Neural progenitor cell (in vitro differentiated cells): ENCODE measurements at regions not wholly inside any gene's neighbourhood (a gene's known extent, or its start where the extent isn't known, plus 50 kb on each side); places are given as distances from the start of the nearest gene placed in this dataset.

Source experiments
- DNase-seq: peaks from one replicate; pipeline ENCODE4 v3.0.0-alpha.2; 2016; ENCODE audit warnings: low spot score
- H2AFZ ChIP-seq: fragments of 200-600 bp; sonication (generic); replicated peaks from 2 replicates; pipeline ENCODE4 v1.6.1; 2016; ENCODE audit warnings: antibody characterized with exemption
- H3F3A ChIP-seq: fragments of 200-600 bp; sonication (generic); 2 replicates; pipeline ENCODE4 v1.6.1; 2016; ENCODE audit warnings: antibody characterized with exemption, low read depth
- H3K27ac ChIP-seq: fragments of 200-600 bp; sonication (generic); 2 replicates; pipeline ENCODE4 v1.5.1; 2016; ENCODE audit warnings: mild to moderate bottlenecking
- H3K27me3 ChIP-seq: fragments of 200-600 bp; sonication (generic); 2 replicates; pipeline ENCODE4 v1.6.1; 2016; ENCODE audit warnings: mild to moderate bottlenecking, moderate library complexity
- H3K36me3 ChIP-seq: fragments of 200-600 bp; sonication (generic); 2 replicates; pipeline ENCODE4 v1.5.1; 2016
- H3K4me1 ChIP-seq: fragments of 200-600 bp; sonication (generic); 2 replicates; pipeline ENCODE4 v1.6.1; 2016; ENCODE audit warnings: mixed run types
- H3K4me2 ChIP-seq: fragments of 200-600 bp; sonication (generic); 2 replicates; pipeline ENCODE4 v1.6.1; 2016
- H3K4me3 ChIP-seq: fragments of 200-600 bp; sonication (generic); 2 replicates; pipeline ENCODE4 v1.5.1; 2016
- H3K79me2 ChIP-seq: fragments of 200-600 bp; sonication (generic); 2 replicates; pipeline ENCODE4 v1.6.1; 2016; ENCODE audit warnings: low read depth
- H3K9ac ChIP-seq: fragments of 200-600 bp; sonication (generic); 2 replicates; pipeline ENCODE4 v1.6.1; 2016
- H3K9me3 ChIP-seq: fragments of 200-600 bp; sonication (generic); 2 replicates; pipeline ENCODE4 v1.5.1; 2016; ENCODE audit warnings: low read depth
- H4K20me1 ChIP-seq: fragments of 200-600 bp; sonication (generic); 2 replicates; pipeline ENCODE4 v1.6.1; 2016; ENCODE audit warnings: low read depth
- H3K27ac Mint-ChIP-seq: 3 replicates; pipeline ENCODE4 v1.8.0; 2021; ENCODE audit warnings: mixed read lengths
- H3K27me3 Mint-ChIP-seq: 2 replicates; pipeline ENCODE4 v1.8.0; 2022; ENCODE audit warnings: low read depth, mild to moderate bottlenecking, inconsistent platforms, moderate library complexity, mixed read lengths; ENCODE audit not compliant: insufficient read depth
- H3K36me3 Mint-ChIP-seq: 3 replicates; pipeline ENCODE4 v1.8.0; 2021; ENCODE audit warnings: mixed read lengths
- H3K4me1 Mint-ChIP-seq: 3 replicates; pipeline ENCODE4 v1.8.0; 2021; ENCODE audit warnings: mixed read lengths
- H3K4me3 Mint-ChIP-seq: 3 replicates; pipeline ENCODE4 v1.8.0; 2021; ENCODE audit warnings: mild to moderate bottlenecking, moderate library complexity, mixed read lengths
- H3K9me3 Mint-ChIP-seq: 3 replicates; pipeline ENCODE4 v1.8.0; 2020; ENCODE audit warnings: mixed read lengths
- EZH2 ChIP-seq: fragments of 200-600 bp; sonication (generic); IDR thresholded peaks from 2 replicates; pipeline ENCODE4 v1.6.1; 2017; ENCODE audit warnings: antibody characterized with exemption, mild to moderate bottlenecking, moderate library complexity
- EZH2phosphoT487 ChIP-seq: fragments of 200-600 bp; sonication (generic); IDR thresholded peaks from 2 replicates; pipeline ENCODE4 v1.6.1; 2017; ENCODE audit warnings: antibody characterized with exemption
- TF ChIP-seq, protein P1 (sequence below): fragments of 200-600 bp; sonication (generic); IDR thresholded peaks from 2 replicates; pipeline ENCODE4 v1.5.1; 2017; ENCODE audit warnings: antibody characterized with exemption, mild to moderate bottlenecking

DNA sequence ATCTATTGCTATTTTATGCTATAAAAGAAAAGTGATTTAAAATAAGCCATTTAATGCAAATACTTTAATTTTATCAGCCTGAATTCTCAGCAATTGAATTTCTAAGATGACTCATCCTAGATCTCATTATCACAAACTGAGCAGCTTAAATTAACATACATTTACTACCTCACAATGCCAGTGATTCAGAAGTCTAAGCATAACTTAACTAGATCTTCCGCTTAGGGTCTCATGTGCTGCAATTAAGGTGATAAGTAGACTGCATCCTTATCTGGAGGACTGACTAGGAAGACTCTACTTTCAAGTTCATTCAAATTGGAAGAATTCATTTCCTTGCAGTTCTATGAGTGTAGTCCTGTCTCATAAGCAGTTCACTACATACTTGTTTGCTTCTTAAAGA is 286.6 kb downstream of the COL11A1 start:
- Histone ChIP-seq H3K4me2 (no peak overlapping the region), H3K36me3 (no peaks in the 10 kb centered on the region), H3K9ac (no peak overlapping the region), H3K27me3 (no peaks in the 10 kb centered on the region), H3F3A (no peaks in the 10 kb centered on the region), H3K4me1 (no peaks in the 10 kb centered on the region), H3K4me3 (no peak overlapping the region), H3K79me2 (no peaks in the 10 kb centered on the region), H2AFZ (no peak overlapping the region), H3K27ac (no peak overlapping the region), H3K9me3 (no peaks in the 10 kb centered on the region), H4K20me1 (no peaks in the 10 kb centered on the region)
- no peaks in the 10 kb centered on the region for H3K9me3 Mint-ChIP-seq
- DNase-seq: no peak
- H3K36me3 Mint-ChIP-seq: no peaks in the 10 kb centered on the region
- TF ChIP-seq, protein P1, sequence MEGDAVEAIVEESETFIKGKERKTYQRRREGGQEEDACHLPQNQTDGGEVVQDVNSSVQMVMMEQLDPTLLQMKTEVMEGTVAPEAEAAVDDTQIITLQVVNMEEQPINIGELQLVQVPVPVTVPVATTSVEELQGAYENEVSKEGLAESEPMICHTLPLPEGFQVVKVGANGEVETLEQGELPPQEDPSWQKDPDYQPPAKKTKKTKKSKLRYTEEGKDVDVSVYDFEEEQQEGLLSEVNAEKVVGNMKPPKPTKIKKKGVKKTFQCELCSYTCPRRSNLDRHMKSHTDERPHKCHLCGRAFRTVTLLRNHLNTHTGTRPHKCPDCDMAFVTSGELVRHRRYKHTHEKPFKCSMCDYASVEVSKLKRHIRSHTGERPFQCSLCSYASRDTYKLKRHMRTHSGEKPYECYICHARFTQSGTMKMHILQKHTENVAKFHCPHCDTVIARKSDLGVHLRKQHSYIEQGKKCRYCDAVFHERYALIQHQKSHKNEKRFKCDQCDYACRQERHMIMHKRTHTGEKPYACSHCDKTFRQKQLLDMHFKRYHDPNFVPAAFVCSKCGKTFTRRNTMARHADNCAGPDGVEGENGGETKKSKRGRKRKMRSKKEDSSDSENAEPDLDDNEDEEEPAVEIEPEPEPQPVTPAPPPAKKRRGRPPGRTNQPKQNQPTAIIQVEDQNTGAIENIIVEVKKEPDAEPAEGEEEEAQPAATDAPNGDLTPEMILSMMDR: no peak
- no peak for TF ChIP-seq EZH2
- no peak for TF ChIP-seq EZH2phosphoT487
- H3K27me3 Mint-ChIP-seq: no peaks in the 10 kb centered on the region
- H3K27ac Mint-ChIP-seq: no peak overlapping the region
- H3K4me3 Mint-ChIP-seq: no peak overlapping the region
- H3K4me1 Mint-ChIP-seq: no peaks in the 10 kb centered on the region

DNA sequence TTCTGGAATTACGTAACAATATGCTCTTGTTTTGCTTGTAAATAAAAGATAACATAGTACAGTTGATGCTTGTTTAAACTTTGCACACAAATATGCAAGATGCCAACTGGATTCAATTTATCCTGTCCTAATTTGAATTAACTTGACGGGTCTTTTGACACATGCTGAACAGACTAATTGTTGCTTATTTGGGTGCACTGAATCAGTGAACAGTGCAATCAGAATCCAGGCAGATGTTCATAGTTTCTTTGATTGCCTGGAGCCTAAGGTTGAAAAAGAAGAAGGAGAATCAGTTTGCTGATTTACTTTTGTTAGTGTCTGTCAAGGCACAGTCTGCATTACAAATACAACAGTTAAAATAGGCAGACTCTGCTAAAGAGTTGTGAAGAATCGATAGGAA is 307.9 kb downstream of the COL11A1 start:
- Mint-ChIP-seq H3K27me3 (no peaks in the 10 kb centered on the region), H3K4me3 (no peak overlapping the region), H3K27ac (no peak overlapping the region), H3K36me3 (no peaks in the 10 kb centered on the region), H3K4me1 (no peaks in the 10 kb centered on the region), H3K9me3 (peaks cover 1% of the 10 kb centered on the region)
- no peaks in the 10 kb centered on the region for H3K4me1 ChIP-seq
- no peaks in the 10 kb centered on the region for H3K27me3 ChIP-seq
- no peak for TF ChIP-seq EZH2phosphoT487
- no peak for TF ChIP-seq EZH2
- TF ChIP-seq, protein P1: no peak
- no peak overlapping the region for H3K27ac ChIP-seq
- H4K20me1 ChIP-seq: no peaks in the 10 kb centered on the region
- DNase-seq: no peak
- no peaks in the 10 kb centered on the region for H3K79me2 ChIP-seq
- no peaks in the 10 kb centered on the region for H3K36me3 ChIP-seq
- H3K9me3 ChIP-seq: no peaks in the 10 kb centered on the region
- no peaks in the 10 kb centered on the region for H3F3A ChIP-seq
- no peak overlapping the region for H3K4me2 ChIP-seq
- H2AFZ ChIP-seq: no peak overlapping the region
- no peak overlapping the region for H3K4me3 ChIP-seq
- no peak overlapping the region for H3K9ac ChIP-seq

GRCh38 chr1:102799496-102799895 is 308.8 kb downstream of the COL11A1 start:
- no peaks in the 10 kb centered on the region for H3K79me2 ChIP-seq
- no peak for TF ChIP-seq EZH2
- no peak for TF ChIP-seq EZH2phosphoT487
- TF ChIP-seq, protein P1: no peak

More at GRCh38 chr1:102799496-102799895, 308.8 kb downstream of the COL11A1 start:
- Mint-ChIP-seq H3K36me3 (no peaks in the 10 kb centered on the region), H3K4me3 (no peak overlapping the region), H3K27me3 (no peaks in the 10 kb centered on the region), H3K4me1 (no peaks in the 10 kb centered on the region), H3K27ac (no peak overlapping the region), H3K9me3 (no peaks in the 10 kb centered on the region)
- no peaks in the 10 kb centered on the region for H3K9me3 ChIP-seq
- H3K9ac ChIP-seq: no peak overlapping the region
- H3K27me3 ChIP-seq: no peaks in the 10 kb centered on the region
- no peaks in the 10 kb centered on the region for H3K36me3 ChIP-seq
- no peaks in the 10 kb centered on the region for H4K20me1 ChIP-seq
- no peak for DNase-seq
- no peak overlapping the region for H3K4me3 ChIP-seq
- no peaks in the 10 kb centered on the region for H3F3A ChIP-seq
- no peaks in the 10 kb centered on the region for H3K4me1 ChIP-seq
- H3K4me2 ChIP-seq: no peak overlapping the region
- no peak overlapping the region for H3K27ac ChIP-seq
- H2AFZ ChIP-seq: no peak overlapping the region
